HepG2 (cell line): ENCODE measurements at regions not wholly inside any gene's neighbourhood (a gene's known extent, or its start where the extent isn't known, plus 50 kb on each side); places are given as distances from the start of the nearest gene placed in this dataset.

Experiments used
- ATAC-seq: fragments of 200-7000 bp; cut with Tn5 transposase; 3 replicates; pipeline ENCODE4 v1.9.1; 2020; ENCODE audit warnings: mild to moderate bottlenecking, moderate library complexity
- BruUV-seq: library from RNA; stranded (reverse); fragments of 400-500 nt; replicated peaks from 2 replicates; lab custom pipeline; 2021; lab: Mats Ljungman, UMichigan
- CTCF ChIA-PET: fragments of 300-600 bp; formaldehyde crosslinking; extraction: SDS; loops from one replicate; lab custom pipeline; 2021; ENCODE audit warnings: low total read pairs, inconsistent platforms, low intra/inter-chr PET ratio; lab: Yijun Ruan, JAX
- POLR2A ChIA-PET: fragments of 350-600 bp; sonication (Branson Sonifier 250); formaldehyde crosslinking; loops from one replicate; lab custom pipeline; 2020; ENCODE audit warnings: antibody characterized with exemption, inconsistent platforms; lab: Yijun Ruan, JAX
- DNase-seq: peaks from one replicate; pipeline ENCODE4 v3.0.0-alpha.2; 2015; ENCODE audit warnings: low spot score
- FAIRE-seq: peaks from 3 replicates; lab custom pipeline; 2011; peaks lifted over from hg19 to GRCh38; lab: Jason Lieb, UNC
- H2AFZ ChIP-seq: one replicate; pipeline ENCODE4 v1.6.1; 2011; ENCODE audit warnings: low read length, inconsistent platforms
- H3K27ac ChIP-seq: fragments of 300-600 bp; 3 replicates; pipeline ENCODE4 v1.8.0; 2011; ENCODE audit warnings: mixed run types, mild to moderate bottlenecking, mixed read lengths, low read length, inconsistent platforms; ENCODE audit not compliant: insufficient read depth; ENCODE audit errors: extremely low read length
- H3K27me3 ChIP-seq, 2 experiments: fragments of 200-600 bp in 1 of 2; 2 replicates in 1 of 2; 3 replicates in 1 of 2; pipeline versions ENCODE4 v1.6.0 to v1.8.0; 2011; ENCODE audit warnings: low read length in 2 of 2, mild to moderate bottlenecking in 2 of 2, moderate library complexity in 2 of 2, inconsistent platforms in 1 of 2; ENCODE audit not compliant: insufficient read depth in 2 of 2, control insufficient read depth in 1 of 2
- H3K36me3 ChIP-seq, 2 experiments: fragments of 200-600 bp in 1 of 2; replicated peaks in 1 of 2; 2 replicates in 1 of 2; 3 replicates in 1 of 2; pipeline versions ENCODE4 v1.5.1 to v1.8.0; 2011; ENCODE audit warnings: low read length in 2 of 2, inconsistent platforms in 1 of 2; ENCODE audit not compliant: insufficient read depth in 2 of 2, control insufficient read depth in 1 of 2
- H3K4me1 ChIP-seq: 2 replicates; pipeline ENCODE4 v1.5.1; 2012; ENCODE audit warnings: low read length, inconsistent platforms; ENCODE audit not compliant: insufficient read depth
- H3K4me2 ChIP-seq: 2 replicates; pipeline ENCODE4 v1.6.0; 2011; ENCODE audit warnings: low read depth, low read length, inconsistent platforms
- H3K4me3 ChIP-seq, 3 experiments: fragments of 200-600 bp in 1 of 3; sonication (generic), shearing (Covaris generic) in 1 of 3; replicated peaks in 1 of 3; 2 replicates each; pipeline ENCODE4 v1.5.1; 2011 to 2016; ENCODE audit warnings: low read length in 3 of 3, inconsistent platforms in 2 of 3, low read depth in 2 of 3, mild to moderate bottlenecking in 2 of 3, control low read depth in 1 of 3, mixed read lengths in 1 of 3; ENCODE audit not compliant: insufficient read depth in 1 of 3
- H3K79me2 ChIP-seq: one replicate; pipeline ENCODE4 v1.6.1; 2011; ENCODE audit warnings: low read length, inconsistent platforms; ENCODE audit not compliant: insufficient read depth
- H3K9ac ChIP-seq: 2 replicates; pipeline ENCODE4 v1.6.0; 2011; ENCODE audit warnings: mild to moderate bottlenecking, low read depth, low read length, inconsistent platforms; ENCODE audit not compliant: insufficient read depth
- H3K9me3 ChIP-seq: 2 replicates; pipeline ENCODE4 v1.5.1; 2012; ENCODE audit warnings: mild to moderate bottlenecking, low read length
- H4K20me1 ChIP-seq: 2 replicates; pipeline ENCODE4 v1.6.0; 2011; ENCODE audit warnings: inconsistent platforms, mild to moderate bottlenecking, low read length, moderate library complexity; ENCODE audit not compliant: insufficient read depth
- AHR ChIP-seq: IDR thresholded peaks from 2 replicates; pipeline ENCODE4 v1.6.1; 2018; ENCODE audit warnings: missing genetic modification reagents, missing compliant biosample characterization
- CCAR2 ChIP-seq: fragments of 200-400 bp; formaldehyde crosslinking; optimal IDR thresholded peaks from 2 replicates; pipeline ENCODE3; 2018; ENCODE audit warnings: low read depth, mild to moderate bottlenecking, low read length, moderate library complexity
- NAIF1 ChIP-seq: sonication (generic); formaldehyde crosslinking; IDR thresholded peaks from 2 replicates; pipeline ENCODE4 v1.5.0; 2020; ENCODE audit warnings: mild to moderate bottlenecking, missing genetic modification reagents, borderline replicate concordance
- SKI ChIP-seq: fragments of 450-650 bp; IDR thresholded peaks from one replicate; pipeline ENCODE4 v1.6.1; 2018; ENCODE audit warnings: mild to moderate bottlenecking; ENCODE audit not compliant: partially characterized antibody
- SP140L ChIP-seq: sonication (generic); formaldehyde crosslinking; IDR thresholded peaks from 2 replicates; pipeline ENCODE4 v1.4.0; 2020; ENCODE audit warnings: missing genetic modification reagents, borderline replicate concordance
- TBX3 ChIP-seq: fragments of 450-650 bp; IDR thresholded peaks from 2 replicates; pipeline ENCODE4 v1.6.1; 2017; ENCODE audit warnings: antibody characterized with exemption, mild to moderate bottlenecking, inconsistent platforms, borderline replicate concordance
- WIZ ChIP-seq: sonication (generic); formaldehyde crosslinking; IDR thresholded peaks from 2 replicates; pipeline ENCODE4 v1.5.1; 2020; ENCODE audit warnings: mild to moderate bottlenecking, missing genetic modification reagents
- ZNF776 ChIP-seq: sonication (generic); formaldehyde crosslinking; IDR thresholded peaks from 2 replicates; pipeline ENCODE4 v1.4.0; 2020; ENCODE audit warnings: mild to moderate bottlenecking, missing genetic modification reagents
- WGBS: methylation state at CpG from one replicate; pipeline ENCODE4 v1.1.6; 2017; ENCODE audit warnings: low lambda C conversion rate; 5-methylcytosine and 5-hydroxymethylcytosine counted together
- in situ Hi-C: cut with HindIII; loops from 2 replicates; pipeline ENCODE4 v1.10.0; 2017; ENCODE audit warnings: low pct_unique_long_range_greater_than_20kb; ENCODE audit not compliant: extremely low pct_ligation_motif_present
- intact Hi-C: fragments of 100-400 bp; cut with micrococcal nuclease; formaldehyde crosslinking; loops from one replicate; pipeline ENCODE4 v1.10.0; 2022; ENCODE audit not compliant: unreplicated experiment
- TF ChIP-seq, protein P1 (sequence below): sonication (generic); formaldehyde crosslinking; IDR thresholded peaks from 2 replicates; pipeline ENCODE4 v1.8.1; 2023; ENCODE audit warnings: mild to moderate bottlenecking, missing genetic modification reagents, borderline replicate concordance
- TF ChIP-seq, protein P2 (sequence below): sonication (generic); formaldehyde crosslinking; IDR thresholded peaks from 2 replicates; pipeline ENCODE4 v1.5.0; 2020; ENCODE audit warnings: missing genetic modification reagents, mild to moderate bottlenecking, borderline replicate concordance
- TF ChIP-seq, protein P3 (sequence below): sonication (generic); formaldehyde crosslinking; IDR thresholded peaks from 2 replicates; pipeline ENCODE4 v1.5.1; 2020; ENCODE audit warnings: missing genetic modification reagents, mild to moderate bottlenecking, borderline replicate concordance
- TF ChIP-seq, protein P4 (sequence below): sonication (generic); formaldehyde crosslinking; conservative IDR thresholded peaks from 2 replicates; pipeline ENCODE4 v1.8.0; 2022; ENCODE audit warnings: mild to moderate bottlenecking, moderate library complexity, missing genetic modification reagents

DNA sequence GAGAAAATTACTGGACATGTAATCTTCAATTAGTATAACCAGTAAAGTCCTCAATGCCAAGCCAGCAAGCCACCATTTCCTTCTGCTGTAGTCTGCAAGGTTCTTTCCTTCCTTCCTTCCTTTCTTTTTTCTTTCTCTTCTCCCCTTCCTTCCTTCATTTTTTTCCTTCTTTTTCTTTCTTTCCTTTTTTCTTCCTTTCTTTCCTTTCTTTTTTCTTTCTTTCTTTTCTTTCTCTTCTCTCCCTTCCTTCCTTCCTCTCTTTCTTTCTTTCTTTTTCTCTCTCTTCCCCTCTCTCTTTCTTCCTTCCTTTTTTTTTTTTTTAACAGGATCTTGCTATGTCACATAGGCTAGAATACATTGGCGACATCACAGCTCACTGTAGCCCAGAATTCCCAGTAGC, 369.8 kb downstream of the SEMA3D start (continued):
- no peak for TF ChIP-seq SP140L
- TF ChIP-seq, protein P1, sequence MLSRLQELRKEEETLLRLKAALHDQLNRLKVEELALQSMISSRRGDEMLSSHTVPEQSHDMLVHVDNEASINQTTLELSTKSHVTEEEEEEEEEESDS: no peak
- TF ChIP-seq, protein P2, sequence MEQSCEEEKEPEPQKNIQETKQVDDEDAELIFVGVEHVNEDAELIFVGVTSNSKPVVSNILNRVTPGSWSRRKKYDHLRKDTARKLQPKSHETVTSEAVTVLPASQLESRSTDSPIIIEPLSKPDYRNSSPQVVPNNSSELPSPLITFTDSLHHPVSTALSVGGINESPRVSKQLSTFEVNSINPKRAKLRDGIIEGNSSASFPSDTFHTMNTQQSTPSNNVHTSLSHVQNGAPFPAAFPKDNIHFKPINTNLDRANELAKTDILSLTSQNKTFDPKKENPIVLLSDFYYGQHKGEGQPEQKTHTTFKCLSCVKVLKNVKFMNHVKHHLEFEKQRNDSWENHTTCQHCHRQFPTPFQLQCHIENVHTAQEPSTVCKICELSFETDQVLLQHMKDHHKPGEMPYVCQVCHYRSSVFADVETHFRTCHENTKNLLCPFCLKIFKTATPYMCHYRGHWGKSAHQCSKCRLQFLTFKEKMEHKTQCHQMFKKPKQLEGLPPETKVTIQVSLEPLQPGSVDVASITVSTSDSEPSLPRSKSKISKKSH (CRISPR knock-in tag): no peak
- no peak for TF ChIP-seq AHR (CRISPR knock-in tag)
- no peak for TF ChIP-seq NAIF1 (CRISPR knock-in tag)
- TF ChIP-seq CCAR2: no peak
- TF ChIP-seq, all 625 proteins: peak for 0

DNA sequence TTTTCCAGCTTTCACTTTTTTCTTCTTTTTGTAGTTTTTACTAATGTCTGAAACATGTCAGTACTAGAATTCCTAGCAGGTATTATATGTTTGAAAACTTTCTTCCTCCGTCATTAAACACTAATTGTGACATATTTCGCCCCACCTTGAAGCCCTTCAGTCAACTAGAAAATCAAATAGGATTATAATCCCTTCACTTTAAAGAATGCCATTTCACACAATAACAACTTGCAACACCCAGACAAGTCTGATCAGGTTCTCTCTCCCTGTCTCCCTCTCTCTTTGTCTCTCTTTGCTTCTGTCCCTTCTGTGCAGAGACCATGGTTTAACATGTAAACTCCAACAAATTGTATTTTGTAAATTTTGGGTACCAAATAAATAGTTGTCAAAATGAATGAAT, 373.5 kb downstream of the SEMA3D start:
- no peak for FAIRE-seq
- BruUV-seq: no TSS peak
- POLR2A ChIA-PET: no interaction called here
- TF ChIP-seq TBX3: no peak
- TF ChIP-seq SKI: no peak
- TF ChIP-seq, protein P3, sequence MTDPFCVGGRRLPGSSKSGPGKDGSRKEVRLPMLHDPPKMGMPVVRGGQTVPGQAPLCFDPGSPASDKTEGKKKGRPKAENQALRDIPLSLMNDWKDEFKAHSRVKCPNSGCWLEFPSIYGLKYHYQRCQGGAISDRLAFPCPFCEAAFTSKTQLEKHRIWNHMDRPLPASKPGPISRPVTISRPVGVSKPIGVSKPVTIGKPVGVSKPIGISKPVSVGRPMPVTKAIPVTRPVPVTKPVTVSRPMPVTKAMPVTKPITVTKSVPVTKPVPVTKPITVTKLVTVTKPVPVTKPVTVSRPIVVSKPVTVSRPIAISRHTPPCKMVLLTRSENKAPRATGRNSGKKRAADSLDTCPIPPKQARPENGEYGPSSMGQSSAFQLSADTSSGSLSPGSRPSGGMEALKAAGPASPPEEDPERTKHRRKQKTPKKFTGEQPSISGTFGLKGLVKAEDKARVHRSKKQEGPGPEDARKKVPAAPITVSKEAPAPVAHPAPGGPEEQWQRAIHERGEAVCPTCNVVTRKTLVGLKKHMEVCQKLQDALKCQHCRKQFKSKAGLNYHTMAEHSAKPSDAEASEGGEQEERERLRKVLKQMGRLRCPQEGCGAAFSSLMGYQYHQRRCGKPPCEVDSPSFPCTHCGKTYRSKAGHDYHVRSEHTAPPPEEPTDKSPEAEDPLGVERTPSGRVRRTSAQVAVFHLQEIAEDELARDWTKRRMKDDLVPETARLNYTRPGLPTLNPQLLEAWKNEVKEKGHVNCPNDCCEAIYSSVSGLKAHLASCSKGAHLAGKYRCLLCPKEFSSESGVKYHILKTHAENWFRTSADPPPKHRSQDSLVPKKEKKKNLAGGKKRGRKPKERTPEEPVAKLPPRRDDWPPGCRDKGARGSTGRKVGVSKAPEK: no peak
- TF ChIP-seq, protein P4, sequence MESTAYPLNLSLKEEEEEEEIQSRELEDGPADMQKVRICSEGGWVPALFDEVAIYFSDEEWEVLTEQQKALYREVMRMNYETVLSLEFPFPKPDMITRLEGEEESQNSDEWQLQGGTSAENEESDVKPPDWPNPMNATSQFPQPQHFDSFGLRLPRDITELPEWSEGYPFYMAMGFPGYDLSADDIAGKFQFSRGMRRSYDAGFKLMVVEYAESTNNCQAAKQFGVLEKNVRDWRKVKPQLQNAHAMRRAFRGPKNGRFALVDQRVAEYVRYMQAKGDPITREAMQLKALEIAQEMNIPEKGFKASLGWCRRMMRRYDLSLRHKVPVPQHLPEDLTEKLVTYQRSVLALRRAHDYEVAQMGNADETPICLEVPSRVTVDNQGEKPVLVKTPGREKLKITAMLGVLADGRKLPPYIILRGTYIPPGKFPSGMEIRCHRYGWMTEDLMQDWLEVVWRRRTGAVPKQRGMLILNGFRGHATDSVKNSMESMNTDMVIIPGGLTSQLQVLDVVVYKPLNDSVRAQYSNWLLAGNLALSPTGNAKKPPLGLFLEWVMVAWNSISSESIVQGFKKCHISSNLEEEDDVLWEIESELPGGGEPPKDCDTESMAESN: no peak
- no peak for TF ChIP-seq WIZ (CRISPR knock-in tag)
- TF ChIP-seq ZNF776 (CRISPR knock-in tag): no peak

More for the DNA sequence above, 373.5 kb downstream of the SEMA3D start:
- DNase-seq: no peak
- Histone ChIP-seq H2AFZ (no peak overlapping the region), H3K9ac (no peak overlapping the region), H4K20me1 (no peaks in the 10 kb centered on the region), H3K4me1 (no peaks in the 10 kb centered on the region), H3K79me2 (no peaks in the 10 kb centered on the region), H3K9me3 (no peaks in the 10 kb centered on the region), H3K4me2 (no peak overlapping the region), H3K27me3 (no peaks in the 10 kb centered on the region), H3K36me3 (no peaks in the 10 kb centered on the region), H3K27ac (no peak overlapping the region), H3K4me3 (no peak overlapping the region)
- 2% methylated on average over 2 of the region's 2 CpGs for WGBS
- in situ Hi-C loops (no loop called here), intact Hi-C loops (no loop called here)
- CTCF ChIA-PET: no interaction called here
- no peak for ATAC-seq
